NCI-H146 treated with DMSO at 0.1 percent for 48 hours (cell line): ENCODE measurements at regions not wholly inside any gene's neighbourhood (a gene's known extent, or its start where the extent isn't known, plus 50 kb on each side); places are given as distances from the start of the nearest gene placed in this dataset.
"Not testable (repeated sequence)": the region's sequence is repeated elsewhere in the genome, so short reads cannot be mapped to it uniquely, and the experiment has no call there.

Source experiments
- DNase-seq: peaks from one replicate; lab custom pipeline; 2025; ENCODE audit not compliant: unreplicated experiment; lab: John Stamatoyannopoulos, UW

DNA sequence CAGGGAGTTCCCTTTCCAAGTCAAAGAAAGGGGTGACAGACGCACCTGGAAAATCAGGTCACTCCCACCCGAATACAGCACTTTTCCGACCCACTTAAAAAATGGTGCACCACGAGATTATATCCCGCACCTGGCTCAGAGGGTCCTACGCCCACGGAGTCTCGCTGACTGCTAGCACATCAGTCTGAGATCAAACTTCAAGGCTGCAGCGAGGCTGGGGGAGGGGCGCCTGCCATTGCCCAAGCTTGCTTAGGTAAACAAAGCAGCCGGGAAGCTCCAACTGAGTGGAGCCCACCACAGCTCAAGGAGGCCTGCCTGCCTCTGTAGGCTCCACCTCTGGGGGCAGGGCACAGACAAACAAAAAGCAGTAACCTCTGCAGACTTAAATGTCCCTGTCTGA lies 277.8 kb upstream of the ARHGAP42 start:
- not testable (repeated sequence) for DNase-seq

GRCh38 chr11:100419518-100419917 lies 267.6 kb upstream of the ARHGAP42 start:
- peak; percentile 13 for DNase-seq

DNA sequence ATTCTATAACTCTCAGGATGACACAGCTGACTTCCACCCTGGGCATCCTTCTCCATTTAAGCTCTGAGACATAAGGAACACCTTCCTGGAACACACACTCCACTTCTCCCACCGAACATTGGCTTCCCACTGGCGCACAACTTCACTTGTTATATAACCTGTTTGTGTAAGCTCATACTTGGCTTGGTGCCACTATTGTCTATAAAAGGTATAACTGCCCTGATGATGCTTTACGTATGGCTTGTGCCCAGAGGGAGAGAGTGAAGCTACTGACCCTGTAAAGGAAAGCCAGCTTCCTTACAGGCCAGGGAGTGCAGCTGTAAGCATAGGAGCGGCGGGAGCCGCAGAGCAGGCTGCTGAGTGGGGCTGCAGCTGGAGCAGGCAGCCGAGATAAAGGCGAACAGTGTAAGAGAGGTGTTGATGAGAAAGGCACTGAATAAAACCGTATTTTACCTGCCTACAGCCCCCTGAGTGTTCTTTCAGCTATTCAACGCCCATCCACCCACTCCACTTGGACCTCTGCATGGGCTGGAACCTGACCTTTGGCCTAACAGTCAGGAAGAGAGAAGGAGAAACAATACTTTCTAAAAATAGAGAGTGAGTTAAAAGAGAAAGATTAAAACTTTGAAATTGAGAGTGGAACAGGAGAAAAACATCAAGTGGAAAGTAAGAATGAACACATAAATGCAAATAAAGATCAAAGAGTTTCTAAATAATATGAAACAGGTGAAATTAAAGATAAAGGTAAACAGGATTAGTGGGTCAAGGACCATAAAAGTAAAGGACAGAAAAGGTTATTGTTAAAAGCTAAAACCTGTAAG lies 252.1 kb upstream of the ARHGAP42 start:
- no peak for DNase-seq

GRCh38 chr11:100438376-100438775 lies 248.7 kb upstream of the ARHGAP42 start:
- no peak for DNase-seq

DNA sequence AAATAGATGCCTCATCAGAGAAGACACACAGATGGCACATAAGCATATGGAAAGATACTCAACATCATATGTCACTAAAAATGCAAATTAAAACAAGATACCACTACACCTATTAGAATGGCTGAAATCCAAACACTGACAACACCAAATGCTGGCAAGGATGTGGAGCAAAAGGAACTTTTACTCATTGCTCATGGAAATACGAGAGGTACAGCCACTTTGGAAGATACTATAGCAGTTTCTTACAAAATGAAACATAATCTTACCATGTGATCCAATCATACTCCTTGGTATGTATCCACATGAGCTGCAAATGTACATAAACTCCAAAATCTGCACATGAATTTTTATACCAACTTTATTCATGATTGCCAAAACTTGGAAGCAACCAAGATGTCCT lies 246.0 kb upstream of the ARHGAP42 start:
- DNase-seq, result no peak

DNA sequence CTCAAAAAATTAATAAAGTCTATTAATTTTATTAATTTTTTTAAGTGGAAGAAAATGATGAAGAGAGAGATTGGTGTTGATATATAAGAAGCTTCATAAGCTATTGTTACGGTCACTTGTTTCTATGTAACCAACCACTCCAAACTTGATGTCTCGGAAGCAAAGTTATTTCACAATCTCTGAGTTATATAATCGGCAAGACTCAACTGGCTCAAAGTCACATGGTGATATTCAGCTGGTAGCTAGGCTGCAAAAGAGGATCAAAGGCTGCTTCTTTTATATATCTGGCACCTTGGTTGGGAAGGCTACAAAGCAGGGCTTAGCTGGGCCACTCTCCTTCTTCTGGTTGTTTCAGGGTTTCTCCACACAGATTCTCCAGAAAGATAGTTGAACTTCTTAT lies 245.1 kb upstream of the ARHGAP42 start:
- DNase-seq, result no peak

DNA sequence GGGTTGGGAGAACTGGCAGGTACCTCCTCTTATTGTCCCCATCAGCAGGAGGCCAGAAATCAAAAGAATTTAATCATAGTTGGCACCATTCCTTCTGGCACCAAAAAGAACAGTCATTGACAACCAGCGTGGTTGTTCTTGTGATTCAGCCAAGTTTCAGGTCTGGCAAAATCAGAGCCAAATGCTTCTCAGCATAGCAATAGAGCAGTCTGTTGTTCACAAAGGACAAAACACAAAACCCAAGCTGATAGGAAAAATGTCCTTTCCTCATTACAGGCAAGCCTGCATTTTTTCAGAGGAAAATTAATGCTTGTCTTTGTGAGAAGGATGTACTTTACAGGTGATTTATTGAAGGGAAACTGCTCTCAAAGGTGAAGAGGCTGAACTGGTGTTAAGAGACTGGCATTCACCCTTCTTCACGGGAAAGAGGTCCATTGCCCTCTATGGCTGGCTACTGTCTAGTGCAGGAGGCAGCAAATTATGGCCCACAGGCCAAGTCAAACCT lies 241.8 kb upstream of the ARHGAP42 start:
- DNase-seq, result no peak

GRCh38 chr11:100451801-100452460 lies 235.2 kb upstream of the ARHGAP42 start:
- not testable (repeated sequence) for DNase-seq

GRCh38 chr11:100459811-100460210 lies 227.3 kb upstream of the ARHGAP42 start:
- DNase-seq, result no peak

- no peak for DNase-seq
These were observed 226.7 kb upstream of the ARHGAP42 start for GRCh38 chr11:100460426-100460825.

GRCh38 chr11:100467821-100468508 lies 219.1 kb upstream of the ARHGAP42 start:
- DNase-seq, result no peak

GRCh38 chr11:100469835-100470234 lies 217.3 kb upstream of the ARHGAP42 start:
- no peak for DNase-seq

DNA sequence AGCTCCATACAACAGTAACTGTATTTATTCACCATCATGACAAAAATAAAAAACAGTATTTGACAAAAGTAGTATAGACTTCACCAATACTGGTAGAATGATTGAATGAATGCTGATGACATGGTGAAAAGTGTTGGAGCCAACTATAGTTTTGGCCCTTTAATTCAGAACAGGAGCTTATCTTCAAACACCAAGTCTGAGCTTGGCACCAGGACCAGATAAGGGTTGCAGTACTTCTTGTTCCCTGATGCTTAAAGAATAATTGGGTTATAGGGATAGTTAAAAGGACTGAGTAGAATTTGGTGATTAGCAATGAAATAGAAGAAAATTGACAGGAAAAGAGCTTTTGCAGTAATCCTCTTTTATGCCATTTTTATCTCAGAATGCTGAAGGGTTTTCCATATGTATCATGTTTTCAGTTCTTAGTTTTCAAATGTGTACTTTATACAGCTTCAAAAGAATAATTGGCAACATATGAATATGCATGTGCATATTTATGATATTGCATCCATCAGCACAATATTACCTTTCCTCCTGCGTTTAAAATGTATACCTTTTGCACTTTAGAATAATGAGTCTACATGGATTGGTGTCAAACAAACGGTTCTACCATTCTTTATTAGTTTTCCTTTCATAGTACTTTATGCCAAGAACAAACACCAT lies 214.2 kb upstream of the ARHGAP42 start:
- DNase-seq, result no peak

- DNase-seq, result no peak
These were observed 213.7 kb upstream of the ARHGAP42 start for GRCh38 chr11:100473390-100473740.

DNA sequence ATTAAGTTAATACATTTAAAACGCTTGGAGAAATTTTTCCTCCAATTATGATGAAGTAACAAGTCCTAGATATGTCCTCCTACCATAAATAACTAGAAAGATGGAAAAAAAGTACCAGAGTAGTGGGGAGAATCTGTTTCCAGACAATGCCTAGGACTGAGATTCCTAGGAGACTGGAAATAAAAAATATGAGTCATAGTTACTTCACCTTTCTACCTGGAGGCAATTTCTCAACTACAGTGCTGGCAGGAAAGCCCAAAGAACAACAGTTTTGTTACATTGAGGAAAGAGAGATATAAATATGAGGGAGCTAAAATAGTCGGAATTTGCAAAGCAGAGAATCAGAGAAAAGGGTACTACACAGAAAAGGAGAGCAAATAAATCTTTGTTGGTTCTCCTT lies 202.1 kb upstream of the ARHGAP42 start:
- DNase-seq, result no peak

DNA sequence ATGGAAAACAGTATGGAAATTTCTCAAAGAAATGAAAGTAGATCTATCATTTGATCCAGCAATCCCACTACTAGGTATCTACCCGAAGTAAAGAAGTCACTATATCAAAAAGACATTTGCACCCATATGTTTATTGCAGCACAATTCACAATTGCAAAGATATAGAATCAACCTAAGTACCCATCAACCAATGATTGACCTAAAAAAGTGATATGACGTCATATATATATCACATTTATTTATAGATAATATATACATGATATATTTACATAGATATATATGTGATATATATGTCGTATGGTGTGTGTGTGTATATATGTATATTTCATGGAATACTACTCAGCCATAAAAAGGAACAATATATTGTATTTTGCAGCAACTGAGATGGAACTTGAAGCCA lies 188.3 kb upstream of the ARHGAP42 start:
- no peak for DNase-seq

DNA sequence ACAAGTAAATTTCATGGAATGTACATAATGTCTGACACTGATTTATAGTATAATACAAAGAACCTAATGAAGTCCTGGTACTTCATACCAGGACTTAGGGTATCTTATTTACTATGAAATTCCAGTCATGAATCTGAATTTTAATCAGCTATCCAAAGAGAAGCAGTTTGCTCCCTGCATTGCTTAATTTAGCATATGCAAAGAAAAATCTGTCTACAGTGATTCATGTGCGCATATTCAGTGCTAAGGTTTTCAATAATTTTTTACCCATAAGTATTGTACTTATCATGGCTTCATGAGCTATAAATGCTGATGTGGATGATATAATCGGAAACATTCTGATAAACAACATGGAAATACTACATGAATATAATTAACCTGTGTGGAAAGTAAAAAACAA lies 185.6 kb upstream of the ARHGAP42 start:
- no peak for DNase-seq

GRCh38 chr11:100512475-100512874 lies 174.6 kb upstream of the ARHGAP42 start:
- no peak for DNase-seq

- DNase-seq, result no peak
These were observed 172.0 kb upstream of the ARHGAP42 start for GRCh38 chr11:100515087-100515486.

DNA sequence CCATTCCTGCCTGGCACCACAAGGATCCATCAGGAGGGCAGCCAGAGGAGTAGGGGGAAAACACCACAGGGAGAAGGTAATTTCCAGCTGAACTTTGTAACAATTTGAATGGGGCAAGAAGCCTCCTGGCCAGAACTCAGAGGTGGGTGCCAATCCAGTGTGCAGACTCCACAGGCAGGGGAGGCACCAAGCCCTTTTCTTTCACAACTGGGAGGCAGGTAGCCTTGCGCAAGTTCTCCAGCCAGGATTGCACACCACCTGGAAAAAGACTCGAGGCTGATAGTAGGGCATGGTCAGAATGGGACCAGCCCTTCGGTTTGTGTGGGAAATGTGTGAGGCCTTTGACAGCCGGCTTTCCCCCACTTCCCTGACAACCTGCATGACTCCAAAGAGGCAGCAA lies 161.9 kb upstream of the ARHGAP42 start:
- DNase-seq, result no peak

DNA sequence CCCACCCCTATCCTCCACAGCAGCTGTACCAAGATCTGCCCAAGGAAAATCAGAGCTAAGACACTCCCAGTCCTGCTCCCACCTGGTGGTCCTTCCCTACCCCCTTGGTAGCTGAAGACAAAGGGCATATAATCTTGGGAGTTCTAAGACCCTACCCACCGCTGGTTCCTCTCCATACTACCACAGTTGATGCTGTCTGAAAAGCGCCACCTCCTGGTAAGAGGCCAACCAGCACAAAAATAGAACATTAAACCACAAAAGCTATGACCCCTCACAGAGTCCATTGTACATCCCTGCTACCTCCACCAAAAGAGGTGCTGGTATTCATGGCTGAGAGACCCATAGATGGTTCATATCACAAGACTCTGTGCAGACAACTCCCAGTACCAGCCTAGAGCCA lies 161.5 kb upstream of the ARHGAP42 start:
- no peak for DNase-seq
